ENCODE measurements at regions not wholly inside any gene's neighbourhood (a gene's known extent, or its start where the extent isn't known, plus 50 kb on each side); places are given as distances from the start of the nearest gene placed in this dataset.
"Not testable (repeated sequence)": the region's sequence is repeated elsewhere in the genome, so short reads cannot be mapped to it uniquely, and the experiment has no call there.

GRCh38 chr4:170884969-170885570, 795.3 kb upstream of the AADAT start (continued):
- TF ChIP-seq KDM5B (IDR thresholded peaks at IDR 0.05; ENCODE audit: insufficient replicate concordance, low read depth, low read length) (no peak), ZNF354B (CRISPR knock-in tag; IDR thresholded peaks at IDR 0.05) (no peak), ELF4 (CRISPR knock-in tag; IDR thresholded peaks at IDR 0.05) (no peak), ZNF143 (CRISPR knock-in tag; IDR thresholded peaks at IDR 0.05) (no peak), CEBPB (tag; IDR thresholded peaks at IDR 0.05) (peak; percentile 34; the same call in 1 of the 2 replicates), CEBPG (CRISPR knock-in tag; IDR thresholded peaks at IDR 0.05) (no peak), CEBPG (tag; conservative IDR thresholded peaks at IDR 0.05 in 1 of 2, IDR thresholded peaks at IDR 0.05 in 1 of 2) (0 out of 4 replicates have a peak, but pooled peaks of 1 of the 2 experiments have one; percentile 34)

- H3K4me1 ChIP-seq (replicated peaks in 1 of 2; ENCODE audit: control insufficient read depth in 2 of 2, insufficient read depth in 2 of 2, low read length in 2 of 2); H3K9me3 ChIP-seq (replicated peaks; ENCODE audit: control insufficient read depth, insufficient read depth, low read depth, low read length); DNase-seq (ENCODE audit: extremely low read depth in 1 of 4, low spot score in 3 of 4); H3K27ac ChIP-seq (ENCODE audit: extremely low read depth, low read depth, low read length); H3K4me3 ChIP-seq; H4K20me1 ChIP-seq (replicated peaks; ENCODE audit: control insufficient read depth, insufficient read depth, low read length); CTCF ChIA-PET (ENCODE audit: low intra/inter-chr PET ratio); BruUV-seq (replicated peaks); POLR2A ChIA-PET; H3K36me3 ChIP-seq (ENCODE audit: control insufficient read depth, insufficient read depth, low read length); FAIRE-seq; H3K79me2 ChIP-seq (ENCODE audit: control insufficient read depth, insufficient read depth, low read length); H3K9me1 ChIP-seq (ENCODE audit: control insufficient read depth, insufficient read depth, low read length); H3K4me2 ChIP-seq (ENCODE audit: insufficient read depth, low read length); H3K9ac ChIP-seq (ENCODE audit: insufficient read depth in 1 of 2, low read depth in 2 of 2, low read length in 2 of 2); in situ Hi-C loops (cut with MboI); H3K27me3 ChIP-seq (ENCODE audit: control insufficient read depth in 2 of 2, insufficient read depth in 2 of 2, low read length in 2 of 2); H2AFZ ChIP-seq (ENCODE audit: low read depth, low read length); intact Hi-C loops (cut with micrococcal nuclease); ATAC-seq: not testable (repeated sequence)
Observed at GRCh38 chr4:170881646-170882045, 791.9 kb upstream of the AADAT start.

Measured in K562 (cell line).